Loucy (cell line): ENCODE measurements at regions not wholly inside any gene's neighbourhood (a gene's known extent, or its start where the extent isn't known, plus 50 kb on each side); places are given as distances from the start of the nearest gene placed in this dataset.

Experiments
- EZH2phosphoT487 ChIP-seq: fragments of 200-600 bp; IDR thresholded peaks from 2 replicates; pipeline ENCODE4 v1.6.1; 2018; ENCODE audit warnings: antibody characterized with exemption, mild to moderate bottlenecking, moderate library complexity, borderline replicate concordance
- TF ChIP-seq, protein P1 (sequence below): fragments of 200-600 bp; sonication (generic); conservative IDR thresholded peaks from 2 replicates; pipeline ENCODE4 v1.5.1; 2014; ENCODE audit warnings: mild to moderate bottlenecking, antibody characterized with exemption, low read length

DNA sequence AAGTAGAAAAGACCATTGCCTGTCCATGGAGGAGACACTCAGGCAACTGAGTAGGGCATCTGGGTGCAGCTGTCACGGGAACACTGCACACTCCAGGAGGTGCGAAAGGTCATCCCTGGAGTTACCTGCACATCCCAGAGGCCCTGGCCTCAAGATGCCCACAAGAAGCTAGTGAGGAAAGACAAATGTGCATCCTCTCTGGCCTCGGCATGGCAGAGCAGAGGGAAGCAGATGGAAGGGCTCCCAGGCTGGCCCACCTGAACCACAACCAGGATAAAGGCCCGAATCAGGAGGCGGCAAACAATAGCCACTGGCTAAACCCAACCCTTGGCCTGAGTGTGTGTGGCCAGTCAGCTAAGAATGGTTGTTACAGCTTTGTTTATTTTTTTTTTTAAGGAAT lies 231.7 kb downstream of the SYK start:
- TF ChIP-seq, protein P1, sequence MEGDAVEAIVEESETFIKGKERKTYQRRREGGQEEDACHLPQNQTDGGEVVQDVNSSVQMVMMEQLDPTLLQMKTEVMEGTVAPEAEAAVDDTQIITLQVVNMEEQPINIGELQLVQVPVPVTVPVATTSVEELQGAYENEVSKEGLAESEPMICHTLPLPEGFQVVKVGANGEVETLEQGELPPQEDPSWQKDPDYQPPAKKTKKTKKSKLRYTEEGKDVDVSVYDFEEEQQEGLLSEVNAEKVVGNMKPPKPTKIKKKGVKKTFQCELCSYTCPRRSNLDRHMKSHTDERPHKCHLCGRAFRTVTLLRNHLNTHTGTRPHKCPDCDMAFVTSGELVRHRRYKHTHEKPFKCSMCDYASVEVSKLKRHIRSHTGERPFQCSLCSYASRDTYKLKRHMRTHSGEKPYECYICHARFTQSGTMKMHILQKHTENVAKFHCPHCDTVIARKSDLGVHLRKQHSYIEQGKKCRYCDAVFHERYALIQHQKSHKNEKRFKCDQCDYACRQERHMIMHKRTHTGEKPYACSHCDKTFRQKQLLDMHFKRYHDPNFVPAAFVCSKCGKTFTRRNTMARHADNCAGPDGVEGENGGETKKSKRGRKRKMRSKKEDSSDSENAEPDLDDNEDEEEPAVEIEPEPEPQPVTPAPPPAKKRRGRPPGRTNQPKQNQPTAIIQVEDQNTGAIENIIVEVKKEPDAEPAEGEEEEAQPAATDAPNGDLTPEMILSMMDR = no peak
- TF ChIP-seq EZH2phosphoT487 = no peak
